ENCODE measurements at regions not wholly inside any gene's neighbourhood (a gene's known extent, or its start where the extent isn't known, plus 50 kb on each side); places are given as distances from the start of the nearest gene placed in this dataset.

GRCh38 chr14:65226824-65227604 lies 124.7 kb upstream of the MAX start (continued):
- TF ChIP-seq ZNF503 (CRISPR knock-in tag; IDR thresholded peaks at IDR 0.05) (peak; percentile 97), HNF1B (CRISPR knock-in tag; IDR thresholded peaks at IDR 0.05) (no peak), ZNF558 (CRISPR knock-in tag; IDR thresholded peaks at IDR 0.05; ENCODE audit: borderline replicate concordance) (no peak; the same call in 1 of the 2 replicates), GPN1 (CRISPR knock-in tag; IDR thresholded peaks at IDR 0.05; ENCODE audit: borderline replicate concordance) (no peak), NCOA2 (CRISPR knock-in tag; IDR thresholded peaks at IDR 0.05) (peak; percentile 96), ZFP36L2 (CRISPR knock-in tag; IDR thresholded peaks at IDR 0.05) (no peak), CBFB (CRISPR knock-in tag; IDR thresholded peaks at IDR 0.05) (no peak), ZNF614 (CRISPR knock-in tag; IDR thresholded peaks at IDR 0.05; ENCODE audit: borderline replicate concordance) (peak; percentile 73; the same call in 1 of the 2 replicates), KLF12 (CRISPR knock-in tag; IDR thresholded peaks at IDR 0.05; ENCODE audit: borderline replicate concordance) (no peak), ZNF781 (CRISPR knock-in tag; IDR thresholded peaks at IDR 0.05; ENCODE audit: borderline replicate concordance, not compliant biosample characterization) (no peak), ZFAT (CRISPR knock-in tag; conservative IDR thresholded peaks at IDR 0.05) (no peak), SMARCC2 (IDR thresholded peaks at IDR 0.05) (peak; percentile 50; the same call in 1 of the 2 replicates), ZNF652 (CRISPR knock-in tag; IDR thresholded peaks at IDR 0.05; ENCODE audit: borderline replicate concordance, low read depth) (no peak; the same call in 1 of the 2 replicates), PAX8 (CRISPR knock-in tag; IDR thresholded peaks at IDR 0.05; ENCODE audit: borderline replicate concordance) (no peak), ZEB1 (IDR thresholded peaks at IDR 0.05; ENCODE audit: insufficient replicate concordance, low read depth) (peak; percentile 99), RBFOX2 (IDR thresholded peaks at IDR 0.05; ENCODE audit: low read depth, low read length) (no peak), ZNF75D (CRISPR knock-in tag; IDR thresholded peaks at IDR 0.05; ENCODE audit: borderline replicate concordance) (no peak), TBP (CRISPR knock-in tag; IDR thresholded peaks at IDR 0.05) (no peak), SMAD1 (CRISPR knock-in tag; IDR thresholded peaks at IDR 0.05; ENCODE audit: borderline replicate concordance, low read depth) (no peak), IRF2 (CRISPR knock-in tag; IDR thresholded peaks at IDR 0.05) (no peak), RBM39 (IDR thresholded peaks at IDR 0.05; ENCODE audit: low read depth, low read length, poor library complexity, severe bottlenecking) (no peak), HES4 (CRISPR knock-in tag; IDR thresholded peaks at IDR 0.05; ENCODE audit: borderline replicate concordance) (no peak), GZF1 (CRISPR knock-in tag; IDR thresholded peaks at IDR 0.05) (no peak), ZNF205 (CRISPR knock-in tag; IDR thresholded peaks at IDR 0.05) (peak; percentile 99)
- TF ChIP-seq, protein P1, sequence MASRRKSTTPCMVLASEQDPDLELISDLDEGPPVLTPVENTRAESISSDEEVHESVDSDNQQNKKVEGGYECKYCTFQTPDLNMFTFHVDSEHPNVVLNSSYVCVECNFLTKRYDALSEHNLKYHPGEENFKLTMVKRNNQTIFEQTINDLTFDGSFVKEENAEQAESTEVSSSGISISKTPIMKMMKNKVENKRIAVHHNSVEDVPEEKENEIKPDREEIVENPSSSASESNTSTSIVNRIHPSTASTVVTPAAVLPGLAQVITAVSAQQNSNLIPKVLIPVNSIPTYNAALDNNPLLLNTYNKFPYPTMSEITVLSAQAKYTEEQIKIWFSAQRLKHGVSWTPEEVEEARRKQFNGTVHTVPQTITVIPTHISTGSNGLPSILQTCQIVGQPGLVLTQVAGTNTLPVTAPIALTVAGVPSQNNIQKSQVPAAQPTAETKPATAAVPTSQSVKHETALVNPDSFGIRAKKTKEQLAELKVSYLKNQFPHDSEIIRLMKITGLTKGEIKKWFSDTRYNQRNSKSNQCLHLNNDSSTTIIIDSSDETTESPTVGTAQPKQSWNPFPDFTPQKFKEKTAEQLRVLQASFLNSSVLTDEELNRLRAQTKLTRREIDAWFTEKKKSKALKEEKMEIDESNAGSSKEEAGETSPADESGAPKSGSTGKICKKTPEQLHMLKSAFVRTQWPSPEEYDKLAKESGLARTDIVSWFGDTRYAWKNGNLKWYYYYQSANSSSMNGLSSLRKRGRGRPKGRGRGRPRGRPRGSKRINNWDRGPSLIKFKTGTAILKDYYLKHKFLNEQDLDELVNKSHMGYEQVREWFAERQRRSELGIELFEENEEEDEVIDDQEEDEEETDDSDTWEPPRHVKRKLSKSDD (CRISPR knock-in tag; IDR thresholded peaks at IDR 0.05; ENCODE audit: low read depth) = peak; percentile 65; the same call in 1 of the 2 replicates
